ENCODE measurements at regions not wholly inside any gene's neighbourhood (a gene's known extent, or its start where the extent isn't known, plus 50 kb on each side); places are given as distances from the start of the nearest gene placed in this dataset.

DNA sequence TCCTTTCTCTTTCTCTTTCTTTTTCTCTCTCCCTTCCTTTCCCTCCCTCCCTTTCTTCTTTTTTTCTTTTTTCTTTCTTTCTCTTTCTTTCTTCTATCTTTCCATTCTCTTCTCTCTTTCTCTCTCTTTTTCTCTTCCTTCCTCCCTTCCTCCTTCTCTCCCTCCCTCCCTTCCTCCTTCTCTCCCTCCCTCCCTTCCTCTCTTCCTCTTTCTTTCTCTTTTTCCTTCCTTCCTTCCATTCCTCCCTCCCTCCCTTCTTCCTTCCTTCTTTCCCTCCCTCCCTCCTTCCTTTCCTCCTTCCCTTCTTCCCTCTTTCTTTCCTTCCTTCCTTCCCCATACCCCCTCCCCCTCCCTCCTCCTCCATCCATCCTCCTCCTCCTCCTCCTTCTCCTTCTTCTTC, 243.3 kb upstream of the CTNND2 start:
- TF ChIP-seq NFATC4 (CRISPR knock-in tag; IDR thresholded peaks at IDR 0.05) (no peak), NR2C2 (CRISPR knock-in tag; IDR thresholded peaks at IDR 0.05) (no peak)
- TF ChIP-seq, protein P1, sequence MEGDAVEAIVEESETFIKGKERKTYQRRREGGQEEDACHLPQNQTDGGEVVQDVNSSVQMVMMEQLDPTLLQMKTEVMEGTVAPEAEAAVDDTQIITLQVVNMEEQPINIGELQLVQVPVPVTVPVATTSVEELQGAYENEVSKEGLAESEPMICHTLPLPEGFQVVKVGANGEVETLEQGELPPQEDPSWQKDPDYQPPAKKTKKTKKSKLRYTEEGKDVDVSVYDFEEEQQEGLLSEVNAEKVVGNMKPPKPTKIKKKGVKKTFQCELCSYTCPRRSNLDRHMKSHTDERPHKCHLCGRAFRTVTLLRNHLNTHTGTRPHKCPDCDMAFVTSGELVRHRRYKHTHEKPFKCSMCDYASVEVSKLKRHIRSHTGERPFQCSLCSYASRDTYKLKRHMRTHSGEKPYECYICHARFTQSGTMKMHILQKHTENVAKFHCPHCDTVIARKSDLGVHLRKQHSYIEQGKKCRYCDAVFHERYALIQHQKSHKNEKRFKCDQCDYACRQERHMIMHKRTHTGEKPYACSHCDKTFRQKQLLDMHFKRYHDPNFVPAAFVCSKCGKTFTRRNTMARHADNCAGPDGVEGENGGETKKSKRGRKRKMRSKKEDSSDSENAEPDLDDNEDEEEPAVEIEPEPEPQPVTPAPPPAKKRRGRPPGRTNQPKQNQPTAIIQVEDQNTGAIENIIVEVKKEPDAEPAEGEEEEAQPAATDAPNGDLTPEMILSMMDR (IDR thresholded peaks at IDR 0.05) = no peak

Measured in WTC11 (cell line).